ENCODE measurements at regions not wholly inside any gene's neighbourhood (a gene's known extent, or its start where the extent isn't known, plus 50 kb on each side); places are given as distances from the start of the nearest gene placed in this dataset.
"Not testable (repeated sequence)": the region's sequence is repeated elsewhere in the genome, so short reads cannot be mapped to it uniquely, and the experiment has no call there.

- no peaks in the 10 kb centered on the region for H3K9me3 ChIP-seq (ENCODE audit: insufficient read depth, low read depth, low read length)
- H3K27ac ChIP-seq (ENCODE audit: low read length), result no peak overlapping the region
- no peaks in the 10 kb centered on the region for H3K36me3 ChIP-seq (ENCODE audit: insufficient read depth, low read depth, low read length)
- no peak overlapping the region for H3K9ac ChIP-seq (ENCODE audit: low read depth, low read length)
- H3K4me1 ChIP-seq (ENCODE audit: insufficient read depth, low read length), result no peaks in the 10 kb centered on the region
- H3K27me3 ChIP-seq (ENCODE audit: insufficient read depth, low read length), result no peaks in the 10 kb centered on the region
- H3K4me3 ChIP-seq (ENCODE audit: low read length), result no peak overlapping the region
Measured at GRCh38 chr14:48598458-48598857, 923.1 kb upstream of the MDGA2 start.

- no peaks in the 10 kb centered on the region for H3K36me3 ChIP-seq (ENCODE audit: insufficient read depth, low read depth, low read length)
Measured at GRCh38 chr14:48586099-48586498, 910.7 kb upstream of the MDGA2 start.

GRCh38 chr14:48584031-48584430 lies 908.6 kb upstream of the MDGA2 start:
- Histone ChIP-seq H3K27ac (ENCODE audit: low read length) (no peak overlapping the region), H3K36me3 (ENCODE audit: insufficient read depth, low read depth, low read length) (no peaks in the 10 kb centered on the region), H3K4me1 (ENCODE audit: insufficient read depth, low read length) (0 out of 2 replicates have a peak, but pooled peaks cover 4% of the 10 kb centered on the region), H3K9ac (ENCODE audit: low read depth, low read length) (no peak overlapping the region), H3K4me3 (ENCODE audit: low read length) (no peak overlapping the region), H3K27me3 (ENCODE audit: insufficient read depth, low read length) (no peaks in the 10 kb centered on the region), H3K9me3 (ENCODE audit: insufficient read depth, low read depth, low read length) (no peaks in the 10 kb centered on the region)

More at GRCh38 chr14:48586099-48586498, 910.7 kb upstream of the MDGA2 start:
- Histone ChIP-seq H3K9me3 (ENCODE audit: insufficient read depth, low read depth, low read length) (no peaks in the 10 kb centered on the region), H3K4me3 (ENCODE audit: low read length) (no peak overlapping the region), H3K27ac (ENCODE audit: low read length) (no peak overlapping the region), H3K9ac (ENCODE audit: low read depth, low read length) (no peak overlapping the region), H3K27me3 (ENCODE audit: insufficient read depth, low read length) (no peaks in the 10 kb centered on the region), H3K4me1 (ENCODE audit: insufficient read depth, low read length) (0 out of 2 replicates have a peak, but pooled peaks cover 4% of the 10 kb centered on the region)

- H3K9ac ChIP-seq (ENCODE audit: low read depth, low read length), result no peak overlapping the region
- no peaks in the 10 kb centered on the region for H3K36me3 ChIP-seq (ENCODE audit: insufficient read depth, low read depth, low read length)
- 0 out of 2 replicates have a peak, but pooled peaks cover 4% of the 10 kb centered on the region for H3K4me1 ChIP-seq (ENCODE audit: insufficient read depth, low read length)
- H3K27ac ChIP-seq (ENCODE audit: low read length), result no peak overlapping the region
- no peaks in the 10 kb centered on the region for H3K27me3 ChIP-seq (ENCODE audit: insufficient read depth, low read length)
- H3K4me3 ChIP-seq (ENCODE audit: low read length), result no peak overlapping the region
- H3K9me3 ChIP-seq (ENCODE audit: insufficient read depth, low read depth, low read length), result no peaks in the 10 kb centered on the region
Measured at GRCh38 chr14:48582938-48583337, 907.5 kb upstream of the MDGA2 start.

- no peak overlapping the region for H3K9ac ChIP-seq (ENCODE audit: low read depth, low read length)
- no peaks in the 10 kb centered on the region for H3K27me3 ChIP-seq (ENCODE audit: insufficient read depth, low read length)
- no peaks in the 10 kb centered on the region for H3K9me3 ChIP-seq (ENCODE audit: insufficient read depth, low read depth, low read length)
- H3K27ac ChIP-seq (ENCODE audit: low read length), result no peak overlapping the region
- no peaks in the 10 kb centered on the region for H3K36me3 ChIP-seq (ENCODE audit: insufficient read depth, low read depth, low read length)
- 0 out of 2 replicates have a peak, but pooled peaks cover 4% of the 10 kb centered on the region for H3K4me1 ChIP-seq (ENCODE audit: insufficient read depth, low read length)
- no peak overlapping the region for H3K4me3 ChIP-seq (ENCODE audit: low read length)
Measured at GRCh38 chr14:48580692-48581091, 905.3 kb upstream of the MDGA2 start.

GRCh38 chr14:48575772-48576171 lies 900.4 kb upstream of the MDGA2 start:
- H3K36me3 ChIP-seq (ENCODE audit: insufficient read depth, low read depth, low read length), result no peaks in the 10 kb centered on the region
- H3K9me3 ChIP-seq (ENCODE audit: insufficient read depth, low read depth, low read length), result no peaks in the 10 kb centered on the region
- H3K9ac ChIP-seq (ENCODE audit: low read depth, low read length), result no peak overlapping the region
- no peak overlapping the region for H3K27ac ChIP-seq (ENCODE audit: low read length)
- no peaks in the 10 kb centered on the region for H3K4me1 ChIP-seq (ENCODE audit: insufficient read depth, low read length)
- no peak overlapping the region for H3K4me3 ChIP-seq (ENCODE audit: low read length)
- H3K27me3 ChIP-seq (ENCODE audit: insufficient read depth, low read length), result no peaks in the 10 kb centered on the region

- Histone ChIP-seq H3K36me3 (ENCODE audit: insufficient read depth, low read depth, low read length) (no peaks in the 10 kb centered on the region), H3K27ac (ENCODE audit: low read length) (no peak overlapping the region), H3K4me3 (ENCODE audit: low read length) (no peak overlapping the region), H3K9me3 (ENCODE audit: insufficient read depth, low read depth, low read length) (peaks cover 7% of the 10 kb centered on the region), H3K27me3 (ENCODE audit: insufficient read depth, low read length) (no peaks in the 10 kb centered on the region), H3K4me1 (ENCODE audit: insufficient read depth, low read length) (peaks cover 10% of the 10 kb centered on the region; the same call in 1 of the 2 replicates), H3K9ac (ENCODE audit: low read depth, low read length) (no peak overlapping the region)
Measured at GRCh38 chr14:48568688-48569087, 893.3 kb upstream of the MDGA2 start.

- no peak overlapping the region for H3K9ac ChIP-seq (ENCODE audit: low read depth, low read length)
- H3K27ac ChIP-seq (ENCODE audit: low read length), result no peak overlapping the region
- no peaks in the 10 kb centered on the region for H3K36me3 ChIP-seq (ENCODE audit: insufficient read depth, low read depth, low read length)
- no peak overlapping the region for H3K4me3 ChIP-seq (ENCODE audit: low read length)
- H3K9me3 ChIP-seq (ENCODE audit: insufficient read depth, low read depth, low read length), result peaks cover 11% of the 10 kb centered on the region
- H3K4me1 ChIP-seq (ENCODE audit: insufficient read depth, low read length), result peaks cover 10% of the 10 kb centered on the region; the same call in 1 of the 2 replicates
- H3K27me3 ChIP-seq (ENCODE audit: insufficient read depth, low read length), result no peaks in the 10 kb centered on the region
Measured at GRCh38 chr14:48568252-48568651, 892.8 kb upstream of the MDGA2 start.

GRCh38 chr14:48563489-48563888 lies 888.1 kb upstream of the MDGA2 start:
- no peak overlapping the region for H3K4me3 ChIP-seq (ENCODE audit: low read length)
- H3K27me3 ChIP-seq (ENCODE audit: insufficient read depth, low read length), result no peaks in the 10 kb centered on the region
- H3K9me3 ChIP-seq (ENCODE audit: insufficient read depth, low read depth, low read length), result peaks cover 21% of the 10 kb centered on the region
- H3K4me1 ChIP-seq (ENCODE audit: insufficient read depth, low read length), result peaks cover 17% of the 10 kb centered on the region
- no peak overlapping the region for H3K27ac ChIP-seq (ENCODE audit: low read length)
- no peaks in the 10 kb centered on the region for H3K36me3 ChIP-seq (ENCODE audit: insufficient read depth, low read depth, low read length)
- no peak overlapping the region for H3K9ac ChIP-seq (ENCODE audit: low read depth, low read length)

- peaks cover 14% of the 10 kb centered on the region for H3K4me1 ChIP-seq (ENCODE audit: insufficient read depth, low read length)
- not testable (repeated sequence) for H3K27me3 ChIP-seq (ENCODE audit: insufficient read depth, low read length); H3K36me3 ChIP-seq (ENCODE audit: insufficient read depth, low read depth, low read length); H3K9ac ChIP-seq (ENCODE audit: low read depth, low read length); H3K27ac ChIP-seq (ENCODE audit: low read length); H3K4me3 ChIP-seq (ENCODE audit: low read length)
- peaks cover 21% of the 10 kb centered on the region for H3K9me3 ChIP-seq (ENCODE audit: insufficient read depth, low read depth, low read length)
Measured at GRCh38 chr14:48561438-48561837, 886.0 kb upstream of the MDGA2 start.

- Histone ChIP-seq H3K27ac (ENCODE audit: low read length) (no peak overlapping the region), H3K27me3 (ENCODE audit: insufficient read depth, low read length) (no peaks in the 10 kb centered on the region), H3K4me3 (ENCODE audit: low read length) (no peak overlapping the region), H3K36me3 (ENCODE audit: insufficient read depth, low read depth, low read length) (no peaks in the 10 kb centered on the region), H3K4me1 (ENCODE audit: insufficient read depth, low read length) (peaks cover 8% of the 10 kb centered on the region), H3K9me3 (ENCODE audit: insufficient read depth, low read depth, low read length) (peaks cover 21% of the 10 kb centered on the region), H3K9ac (ENCODE audit: low read depth, low read length) (no peak overlapping the region)
Measured at GRCh38 chr14:48560421-48560820, 885.0 kb upstream of the MDGA2 start.

GRCh38 chr14:48553443-48553842 lies 878.0 kb upstream of the MDGA2 start:
- Histone ChIP-seq H3K4me1 (ENCODE audit: insufficient read depth, low read length) (no peaks in the 10 kb centered on the region), H3K4me3 (ENCODE audit: low read length) (no peak overlapping the region), H3K27me3 (ENCODE audit: insufficient read depth, low read length) (no peaks in the 10 kb centered on the region), H3K27ac (ENCODE audit: low read length) (no peak overlapping the region), H3K9ac (ENCODE audit: low read depth, low read length) (no peak overlapping the region), H3K36me3 (ENCODE audit: insufficient read depth, low read depth, low read length) (no peaks in the 10 kb centered on the region), H3K9me3 (ENCODE audit: insufficient read depth, low read depth, low read length) (no peaks in the 10 kb centered on the region)
